ENCODE measurements at regions not wholly inside any gene's neighbourhood (a gene's known extent, or its start where the extent isn't known, plus 50 kb on each side); places are given as distances from the start of the nearest gene placed in this dataset.

GRCh38 chr13:76708138-76708688, 178.0 kb downstream of the KCTD12 start:
- peaks cover 33% of the 10 kb centered on the region for H3K4me1 Mint-ChIP-seq (ENCODE audit: unreplicated experiment)
- TF ChIP-seq, protein P1, sequence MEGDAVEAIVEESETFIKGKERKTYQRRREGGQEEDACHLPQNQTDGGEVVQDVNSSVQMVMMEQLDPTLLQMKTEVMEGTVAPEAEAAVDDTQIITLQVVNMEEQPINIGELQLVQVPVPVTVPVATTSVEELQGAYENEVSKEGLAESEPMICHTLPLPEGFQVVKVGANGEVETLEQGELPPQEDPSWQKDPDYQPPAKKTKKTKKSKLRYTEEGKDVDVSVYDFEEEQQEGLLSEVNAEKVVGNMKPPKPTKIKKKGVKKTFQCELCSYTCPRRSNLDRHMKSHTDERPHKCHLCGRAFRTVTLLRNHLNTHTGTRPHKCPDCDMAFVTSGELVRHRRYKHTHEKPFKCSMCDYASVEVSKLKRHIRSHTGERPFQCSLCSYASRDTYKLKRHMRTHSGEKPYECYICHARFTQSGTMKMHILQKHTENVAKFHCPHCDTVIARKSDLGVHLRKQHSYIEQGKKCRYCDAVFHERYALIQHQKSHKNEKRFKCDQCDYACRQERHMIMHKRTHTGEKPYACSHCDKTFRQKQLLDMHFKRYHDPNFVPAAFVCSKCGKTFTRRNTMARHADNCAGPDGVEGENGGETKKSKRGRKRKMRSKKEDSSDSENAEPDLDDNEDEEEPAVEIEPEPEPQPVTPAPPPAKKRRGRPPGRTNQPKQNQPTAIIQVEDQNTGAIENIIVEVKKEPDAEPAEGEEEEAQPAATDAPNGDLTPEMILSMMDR (IDR thresholded peaks at IDR 0.05): no peak
- no peaks in the 10 kb centered on the region for H3K36me3 Mint-ChIP-seq (ENCODE audit: unreplicated experiment)
- no peaks in the 10 kb centered on the region for H3K27me3 Mint-ChIP-seq (ENCODE audit: unreplicated experiment)
- no peak for DNase-seq (ENCODE audit: extremely low spot score, unreplicated experiment)
- no peak overlapping the region for H3K4me3 Mint-ChIP-seq (ENCODE audit: unreplicated experiment)
- H3K9me3 Mint-ChIP-seq (ENCODE audit: unreplicated experiment): no peaks in the 10 kb centered on the region
- H3K27ac Mint-ChIP-seq (ENCODE audit: unreplicated experiment): no peak overlapping the region

DNA sequence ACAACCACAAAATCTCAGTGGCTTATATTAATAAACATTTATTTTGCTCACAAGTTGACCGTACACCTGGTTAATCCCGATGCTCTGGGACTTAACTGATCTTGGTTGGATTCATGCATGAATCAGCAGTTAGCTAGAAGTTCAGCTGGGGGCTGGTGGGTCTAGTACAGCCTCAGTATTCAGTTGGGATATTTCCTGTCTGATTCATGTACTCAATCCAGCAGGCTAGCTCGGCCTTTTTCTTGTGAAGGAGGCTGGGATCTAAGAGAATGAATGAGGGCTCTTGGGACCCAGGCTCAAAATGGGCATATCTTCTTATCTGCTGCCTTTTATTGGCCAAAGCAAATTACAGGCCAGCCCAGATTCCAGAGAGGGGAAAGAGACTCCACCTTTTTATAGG, 178.8 kb downstream of the KCTD12 start:
- H3K36me3 Mint-ChIP-seq (ENCODE audit: unreplicated experiment): no peaks in the 10 kb centered on the region
- no peaks in the 10 kb centered on the region for H3K27me3 Mint-ChIP-seq (ENCODE audit: unreplicated experiment)
- H3K4me3 Mint-ChIP-seq (ENCODE audit: unreplicated experiment): no peak overlapping the region
- no peak for DNase-seq (ENCODE audit: extremely low spot score, unreplicated experiment)
- no peak overlapping the region for H3K27ac Mint-ChIP-seq (ENCODE audit: unreplicated experiment)
- H3K9me3 Mint-ChIP-seq (ENCODE audit: unreplicated experiment): no peaks in the 10 kb centered on the region
- peaks cover 33% of the 10 kb centered on the region for H3K4me1 Mint-ChIP-seq (ENCODE audit: unreplicated experiment)
- TF ChIP-seq, protein P1 (IDR thresholded peaks at IDR 0.05): no peak

DNA sequence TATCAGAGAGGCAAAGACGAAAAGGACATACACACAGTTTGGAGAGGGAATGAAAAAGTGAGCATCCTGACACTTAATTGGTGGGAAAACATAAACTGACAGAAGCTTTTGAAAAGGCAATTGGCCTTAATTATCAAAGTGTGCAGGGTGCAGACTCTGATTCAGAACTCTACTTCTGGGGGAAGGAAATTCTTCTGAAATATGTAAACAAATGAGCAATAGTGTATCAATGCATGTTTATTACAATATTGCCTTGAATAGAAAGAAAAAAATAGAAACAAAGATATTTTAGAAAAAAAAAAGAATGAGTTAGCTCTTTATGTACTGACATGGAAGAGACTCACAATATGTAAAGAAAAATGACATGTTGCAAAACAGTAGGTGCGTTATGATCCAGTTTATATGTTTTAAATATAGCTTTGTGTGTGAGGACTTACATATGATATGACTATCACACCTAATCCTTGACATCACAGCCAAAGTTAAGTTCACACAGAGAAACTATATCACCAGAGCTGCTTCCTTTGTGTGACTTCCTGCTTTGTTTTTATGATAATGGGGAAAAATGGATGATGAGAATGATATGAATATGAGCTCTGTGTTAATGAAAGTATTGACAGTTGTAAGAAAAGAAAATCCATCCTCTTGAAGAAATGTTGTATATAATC, 182.4 kb downstream of the KCTD12 start:
- TF ChIP-seq, protein P1 (IDR thresholded peaks at IDR 0.05): no peak
- no peaks in the 10 kb centered on the region for H3K9me3 Mint-ChIP-seq (ENCODE audit: unreplicated experiment)

GRCh38 chr13:76703216-76703615, 183.0 kb downstream of the KCTD12 start:
- TF ChIP-seq, protein P1 (IDR thresholded peaks at IDR 0.05): no peak
- Mint-ChIP-seq H3K4me1 (ENCODE audit: unreplicated experiment) (peaks cover 2% of the 10 kb centered on the region), H3K9me3 (ENCODE audit: unreplicated experiment) (no peaks in the 10 kb centered on the region), H3K27ac (ENCODE audit: unreplicated experiment) (no peak overlapping the region), H3K27me3 (ENCODE audit: unreplicated experiment) (peaks cover 4% of the 10 kb centered on the region), H3K36me3 (ENCODE audit: unreplicated experiment) (no peaks in the 10 kb centered on the region), H3K4me3 (ENCODE audit: unreplicated experiment) (no peak overlapping the region)
- no peak for DNase-seq (ENCODE audit: extremely low spot score, unreplicated experiment)

More for the DNA sequence above, 182.4 kb downstream of the KCTD12 start:
- no peak for DNase-seq (ENCODE audit: extremely low spot score, unreplicated experiment)
- Mint-ChIP-seq H3K36me3 (ENCODE audit: unreplicated experiment) (no peaks in the 10 kb centered on the region), H3K27me3 (ENCODE audit: unreplicated experiment) (peaks cover 4% of the 10 kb centered on the region), H3K27ac (ENCODE audit: unreplicated experiment) (no peak overlapping the region), H3K4me3 (ENCODE audit: unreplicated experiment) (no peak overlapping the region), H3K4me1 (ENCODE audit: unreplicated experiment) (peaks cover 2% of the 10 kb centered on the region)

DNA sequence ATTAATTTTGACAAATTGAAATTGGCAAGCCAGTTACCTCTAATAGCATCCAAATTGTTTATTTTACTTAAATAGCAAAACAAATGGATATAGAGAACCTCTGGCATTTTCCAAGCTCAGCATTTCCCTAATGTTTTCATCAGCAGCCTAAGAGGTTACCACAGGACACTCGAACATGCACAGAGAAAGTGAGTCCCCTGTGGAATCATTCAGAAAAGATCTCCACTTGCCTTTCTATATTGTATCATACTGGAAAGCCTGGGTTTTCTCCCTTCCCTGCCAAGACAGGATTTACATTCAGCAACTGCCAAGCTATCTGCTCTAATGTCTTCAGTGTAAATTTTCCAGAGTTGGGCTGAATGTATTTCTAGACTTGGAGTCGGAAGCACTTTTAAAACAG, 188.9 kb downstream of the KCTD12 start:
- Mint-ChIP-seq H3K4me3 (ENCODE audit: unreplicated experiment) (no peak overlapping the region), H3K9me3 (ENCODE audit: unreplicated experiment) (no peaks in the 10 kb centered on the region), H3K4me1 (ENCODE audit: unreplicated experiment) (peaks cover 15% of the 10 kb centered on the region), H3K27me3 (ENCODE audit: unreplicated experiment) (peaks cover 4% of the 10 kb centered on the region), H3K27ac (ENCODE audit: unreplicated experiment) (peak overlapping the region; percentile 25), H3K36me3 (ENCODE audit: unreplicated experiment) (no peaks in the 10 kb centered on the region)
- TF ChIP-seq, protein P1 (IDR thresholded peaks at IDR 0.05): no peak
- no peak for DNase-seq (ENCODE audit: extremely low spot score, unreplicated experiment)
